GM21381 (cell line): ENCODE measurements at regions not wholly inside any gene's neighbourhood (a gene's known extent, or its start where the extent isn't known, plus 50 kb on each side); places are given as distances from the start of the nearest gene placed in this dataset.
A peak's percentile ranks its signal among the peaks of the same experiment; 100 is the strongest.

Source experiments
- ATAC-seq: cut with Tn5 transposase; IDR thresholded peaks from one replicate; pipeline ENCODE4 v1.9.1; 2021; ENCODE audit warnings: mild to moderate bottlenecking, moderate library complexity; ENCODE audit not compliant: unreplicated experiment

- ATAC-seq = no peak
Observed at GRCh38 chr2:191556463-191556862, 121.5 kb upstream of the NABP1 start.

GRCh38 chr2:191557841-191558240 is 120.1 kb upstream of the NABP1 start:
- ATAC-seq = no peak

GRCh38 chr2:191559569-191559968 is 118.4 kb upstream of the NABP1 start:
- ATAC-seq = no peak

- no peak for ATAC-seq
Observed at GRCh38 chr2:191560411-191560980, 117.4 kb upstream of the NABP1 start.

GRCh38 chr2:191565120-191565519 is 112.8 kb upstream of the NABP1 start:
- no peak for ATAC-seq

GRCh38 chr2:191565647-191566198 is 112.2 kb upstream of the NABP1 start:
- ATAC-seq = peak; percentile 67

- ATAC-seq = peak; percentile 68
Observed at GRCh38 chr2:191566344-191566743, 111.6 kb upstream of the NABP1 start.

GRCh38 chr2:191567206-191567605 is 110.7 kb upstream of the NABP1 start:
- ATAC-seq = no peak

GRCh38 chr2:191569025-191569424 is 108.9 kb upstream of the NABP1 start:
- ATAC-seq = no peak

GRCh38 chr2:191571163-191571769 is 106.7 kb upstream of the NABP1 start:
- ATAC-seq = peak; percentile 60

- no peak for ATAC-seq
Observed at GRCh38 chr2:191572319-191572718, 105.6 kb upstream of the NABP1 start.

- ATAC-seq = no peak
Observed at GRCh38 chr2:191573216-191573615, 104.7 kb upstream of the NABP1 start.

- no peak for ATAC-seq
Observed at GRCh38 chr2:191574232-191574631, 103.7 kb upstream of the NABP1 start.

GRCh38 chr2:191577605-191578004 is 100.3 kb upstream of the NABP1 start:
- ATAC-seq = no peak

GRCh38 chr2:191578031-191578430 is 99.9 kb upstream of the NABP1 start:
- ATAC-seq = no peak

- ATAC-seq = no peak
Observed at GRCh38 chr2:191580581-191580980, 97.4 kb upstream of the NABP1 start.

GRCh38 chr2:191581003-191581402 is 96.9 kb upstream of the NABP1 start:
- no peak for ATAC-seq

- ATAC-seq = no peak
Observed at GRCh38 chr2:191582355-191582754, 95.6 kb upstream of the NABP1 start.

GRCh38 chr2:191591025-191591424 is 86.9 kb upstream of the NABP1 start:
- ATAC-seq = no peak

- no peak for ATAC-seq
Observed at GRCh38 chr2:191593622-191594385, 84.1 kb upstream of the NABP1 start.

- no peak for ATAC-seq
Observed at GRCh38 chr2:191597186-191597751, 80.7 kb upstream of the NABP1 start.

GRCh38 chr2:191598296-191598695 is 79.6 kb upstream of the NABP1 start:
- ATAC-seq = no peak
